Epithelial cell of proximal tubule (primary cell): ENCODE measurements at regions not wholly inside any gene's neighbourhood (a gene's known extent, or its start where the extent isn't known, plus 50 kb on each side); places are given as distances from the start of the nearest gene placed in this dataset.

Source experiments
- DNase-seq: peaks from one replicate; pipeline ENCODE4 v3.0.0-alpha.2; 2011; ENCODE audit warnings: low read depth
- H3K4me3 ChIP-seq: 2 replicates; pipeline ENCODE4 v1.5.1; 2011; ENCODE audit warnings: low read depth, mild to moderate bottlenecking, low read length
- TF ChIP-seq, protein P1 (sequence below): conservative IDR thresholded peaks from 2 replicates; pipeline ENCODE4 v1.5.1; 2012; ENCODE audit warnings: low read depth, mild to moderate bottlenecking, low read length

DNA sequence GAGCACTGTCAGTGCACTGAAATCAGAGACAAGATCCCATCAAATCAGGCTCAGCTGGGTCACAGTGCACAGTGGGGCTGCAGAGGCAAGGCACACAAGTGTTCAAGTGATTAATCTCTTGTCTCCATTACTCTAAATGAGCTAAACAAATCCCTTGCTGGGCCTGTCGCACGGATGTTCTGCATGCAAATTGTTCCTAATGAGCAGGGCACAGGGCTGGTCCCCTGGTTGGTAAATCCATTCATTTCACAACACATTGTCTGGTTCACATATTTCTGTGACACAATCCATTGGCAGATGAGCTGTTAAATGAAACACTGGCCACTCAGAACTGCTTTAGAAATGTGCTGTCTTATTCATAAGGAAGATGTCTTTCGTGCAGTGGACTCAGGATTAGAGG is 167.9 kb upstream of the BRINP1 start:
- TF ChIP-seq, protein P1, sequence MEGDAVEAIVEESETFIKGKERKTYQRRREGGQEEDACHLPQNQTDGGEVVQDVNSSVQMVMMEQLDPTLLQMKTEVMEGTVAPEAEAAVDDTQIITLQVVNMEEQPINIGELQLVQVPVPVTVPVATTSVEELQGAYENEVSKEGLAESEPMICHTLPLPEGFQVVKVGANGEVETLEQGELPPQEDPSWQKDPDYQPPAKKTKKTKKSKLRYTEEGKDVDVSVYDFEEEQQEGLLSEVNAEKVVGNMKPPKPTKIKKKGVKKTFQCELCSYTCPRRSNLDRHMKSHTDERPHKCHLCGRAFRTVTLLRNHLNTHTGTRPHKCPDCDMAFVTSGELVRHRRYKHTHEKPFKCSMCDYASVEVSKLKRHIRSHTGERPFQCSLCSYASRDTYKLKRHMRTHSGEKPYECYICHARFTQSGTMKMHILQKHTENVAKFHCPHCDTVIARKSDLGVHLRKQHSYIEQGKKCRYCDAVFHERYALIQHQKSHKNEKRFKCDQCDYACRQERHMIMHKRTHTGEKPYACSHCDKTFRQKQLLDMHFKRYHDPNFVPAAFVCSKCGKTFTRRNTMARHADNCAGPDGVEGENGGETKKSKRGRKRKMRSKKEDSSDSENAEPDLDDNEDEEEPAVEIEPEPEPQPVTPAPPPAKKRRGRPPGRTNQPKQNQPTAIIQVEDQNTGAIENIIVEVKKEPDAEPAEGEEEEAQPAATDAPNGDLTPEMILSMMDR: no peak
- H3K4me3 ChIP-seq: no peak overlapping the region

DNA sequence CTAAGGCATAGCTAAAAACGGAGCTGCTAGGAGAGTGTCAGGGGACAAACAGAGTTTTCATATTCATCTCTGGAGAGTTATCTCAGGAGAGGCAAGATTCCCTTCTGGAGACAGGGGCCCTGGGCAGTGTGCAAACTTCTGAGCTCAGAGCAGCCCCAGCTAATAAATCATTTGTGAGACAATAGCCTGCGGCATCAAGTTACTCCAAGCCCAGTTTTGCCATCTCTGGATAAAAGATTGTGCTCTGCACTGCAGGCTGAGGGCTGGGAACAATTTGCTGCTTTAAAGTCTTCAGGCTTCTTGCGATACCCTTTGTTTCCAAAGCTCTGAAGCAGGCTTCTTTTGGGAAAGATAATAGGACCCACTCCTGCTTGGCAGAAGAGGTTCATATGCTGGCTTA is 164.3 kb upstream of the BRINP1 start:
- TF ChIP-seq, protein P1: no peak
- H3K4me3 ChIP-seq: no peak overlapping the region
- DNase-seq: no peak

More for the DNA sequence above, 167.9 kb upstream of the BRINP1 start:
- no peak for DNase-seq

DNA sequence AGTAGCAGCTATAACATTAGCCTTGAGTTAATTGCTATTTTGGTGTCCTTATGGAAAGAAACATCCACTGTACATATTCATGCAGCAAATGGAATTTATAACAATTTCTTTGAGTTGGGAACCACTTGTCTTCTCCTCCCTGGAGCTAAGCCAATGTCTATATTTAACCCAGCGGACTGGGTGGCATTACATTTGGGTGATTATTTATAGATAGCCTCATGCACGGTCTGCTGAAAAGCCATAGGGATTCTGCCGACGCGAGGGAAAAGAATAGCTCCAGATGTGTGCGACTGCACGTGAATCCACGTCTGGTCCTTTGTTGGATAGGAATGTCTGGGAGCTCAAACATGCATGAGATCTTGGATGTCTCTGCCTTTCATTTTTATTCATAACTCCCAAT is 157.5 kb upstream of the BRINP1 start:
- DNase-seq: no peak
- H3K4me3 ChIP-seq: no peak overlapping the region
- TF ChIP-seq, protein P1: no peak

DNA sequence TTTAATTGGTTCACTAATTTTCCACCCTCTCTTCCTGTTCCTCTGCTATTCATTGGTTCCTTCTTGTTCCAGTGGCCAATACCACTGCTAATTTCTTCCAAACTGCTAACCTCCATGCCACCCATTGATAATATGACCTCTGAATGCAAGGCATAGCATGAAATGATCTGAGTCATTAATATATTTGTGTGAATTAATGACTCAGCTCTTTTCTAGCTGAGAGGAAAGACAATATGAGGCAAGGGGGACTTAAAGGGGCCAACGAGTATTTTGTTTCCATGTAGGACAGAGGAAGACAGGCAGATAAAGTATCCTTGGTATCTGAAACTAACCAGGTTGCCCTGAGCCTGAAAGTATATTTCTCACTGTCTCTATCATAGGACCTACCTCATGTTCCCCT is 154.3 kb upstream of the BRINP1 start:
- H3K4me3 ChIP-seq: no peak overlapping the region
- TF ChIP-seq, protein P1: no peak
- DNase-seq: no peak

DNA sequence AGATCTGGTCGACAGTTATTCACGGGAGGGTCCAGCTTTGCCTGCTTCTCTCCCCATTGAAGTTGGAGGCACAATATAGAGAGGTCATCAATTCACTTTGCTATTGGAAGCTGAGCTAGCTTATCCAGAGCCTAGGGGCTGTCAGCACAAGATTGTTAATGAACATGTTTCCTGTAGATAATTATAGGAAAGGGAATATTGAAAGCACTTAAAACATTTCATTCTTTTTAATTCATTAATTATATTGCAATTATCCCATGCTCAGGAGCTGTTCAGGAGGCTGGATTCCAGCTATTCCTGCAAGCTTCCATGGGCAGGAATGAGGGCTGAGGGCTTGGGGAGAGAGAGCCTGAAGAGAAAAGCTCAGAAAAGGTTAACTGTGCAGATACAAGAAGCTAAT is 153.1 kb upstream of the BRINP1 start:
- H3K4me3 ChIP-seq: no peak overlapping the region
- TF ChIP-seq, protein P1: no peak

DNA sequence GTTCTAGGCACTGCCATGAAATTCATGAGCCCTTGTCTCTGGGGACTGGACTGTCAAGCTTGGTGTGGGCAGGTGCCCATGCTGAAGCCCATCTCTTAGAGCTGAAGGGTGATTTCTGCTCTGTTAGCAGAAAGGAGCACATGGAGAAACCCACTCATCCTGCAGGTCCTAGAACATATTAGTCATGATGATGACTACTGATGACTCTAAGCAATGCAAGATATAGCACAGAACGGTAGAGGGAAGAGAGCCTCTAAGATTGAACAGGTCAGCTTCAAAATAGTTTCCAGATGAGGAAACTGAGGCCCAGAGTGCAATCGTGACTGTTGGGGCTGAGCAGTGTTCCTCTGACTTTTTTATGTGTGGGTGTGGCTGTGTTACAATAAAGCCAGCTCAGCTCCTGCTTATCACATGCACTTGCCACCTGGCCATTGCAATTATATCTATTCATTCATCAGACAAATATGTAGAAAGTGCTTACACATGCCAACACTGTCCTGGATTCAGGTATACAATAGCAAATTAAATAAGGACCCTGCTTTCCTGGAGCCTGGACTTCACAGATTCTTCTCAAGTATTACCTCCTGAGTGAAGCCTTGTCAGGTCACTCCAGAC is 140.2 kb upstream of the BRINP1 start:
- DNase-seq: no peak
- TF ChIP-seq, protein P1: no peak
- no peak overlapping the region for H3K4me3 ChIP-seq

More for the DNA sequence above, 153.1 kb upstream of the BRINP1 start:
- no peak for DNase-seq

DNA sequence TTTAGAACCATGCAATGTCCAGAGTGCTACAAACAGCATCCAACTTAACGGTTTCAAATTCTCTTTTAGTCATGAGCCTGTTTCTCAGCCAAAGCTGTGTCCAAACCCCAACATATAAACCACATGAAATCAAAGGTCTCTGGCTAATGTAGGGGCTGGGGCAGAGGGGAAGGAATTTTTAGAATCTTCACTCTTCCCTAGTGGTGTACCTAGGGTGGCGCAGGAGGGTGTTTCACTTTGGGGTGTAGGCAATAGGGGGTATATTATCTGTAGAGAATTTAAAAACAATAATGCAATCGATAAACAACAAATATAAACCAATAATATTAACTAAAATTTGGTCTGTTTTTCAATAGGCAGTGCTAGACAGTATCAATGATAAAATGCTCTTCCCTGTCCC is 132.1 kb upstream of the BRINP1 start:
- no peak for DNase-seq
- no peak overlapping the region for H3K4me3 ChIP-seq

More for the DNA sequence above, 132.1 kb upstream of the BRINP1 start:
- TF ChIP-seq, protein P1: no peak
